ENCODE measurements at regions not wholly inside any gene's neighbourhood (a gene's known extent, or its start where the extent isn't known, plus 50 kb on each side); places are given as distances from the start of the nearest gene placed in this dataset.
A peak's percentile ranks its signal among the peaks of the same experiment; 100 is the strongest.
"Not testable (repeated sequence)": the region's sequence is repeated elsewhere in the genome, so short reads cannot be mapped to it uniquely, and the experiment has no call there.

DNA sequence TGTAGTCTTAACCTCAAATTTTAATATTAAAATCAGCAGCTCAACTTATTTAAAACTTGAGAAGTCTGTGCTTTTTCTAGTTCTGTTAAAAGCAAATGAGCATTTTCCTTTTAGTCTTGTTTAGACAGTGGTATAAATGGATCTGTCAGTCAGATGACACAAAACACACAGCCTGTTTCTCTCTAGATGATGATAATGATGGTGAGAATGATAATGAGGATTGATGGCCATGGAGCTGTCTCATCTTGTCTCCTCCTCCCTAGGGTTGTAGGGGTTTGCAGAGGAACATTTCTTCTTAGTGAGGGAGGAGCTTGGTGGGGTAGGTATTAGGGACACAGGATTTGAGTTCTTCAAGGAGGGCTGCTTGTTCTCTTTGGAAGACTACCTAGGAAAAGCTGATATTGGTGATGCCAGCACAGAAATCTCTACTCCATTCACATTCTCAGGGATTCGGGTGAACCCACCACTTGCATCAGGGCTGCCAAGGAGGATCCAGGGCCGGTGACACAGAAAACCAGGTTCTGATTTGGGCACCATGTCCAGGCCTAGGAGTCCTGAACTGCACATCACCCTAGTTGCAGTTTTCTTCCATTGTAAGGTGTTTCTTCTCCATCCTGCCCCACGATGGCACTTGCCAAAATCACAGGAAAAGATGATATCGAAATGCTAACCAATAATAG is 147.6 kb downstream of the RHOU start:
- Histone ChIP-seq H3K4me1 (no peaks in the 10 kb centered on the region), H3K9ac (no peak overlapping the region), H3K27me3 (no peaks in the 10 kb centered on the region), H3K9me3 (replicated peaks in 1 of 11) (peaks cover 14 to 24% (median 20%) of the 10 kb centered on the region in 11 experiments), H3K36me3 (no peaks in the 10 kb centered on the region), H3K27ac (no peak overlapping the region), H3K4me2 (0 out of 22 replicates have a peak overlapping the region, but pooled peaks of 1 of the 11 experiments have one; percentile 11), H3K4me3 (no peak overlapping the region), H4K20me1 (no peaks in the 10 kb centered on the region)
- no peak for TF ChIP-seq Cebpa-rat (IDR thresholded peaks at IDR 0.05)

GRCh38 chr1:228883535-228883934 is 148.3 kb downstream of the RHOU start:
- Histone ChIP-seq H3K9me3 (replicated peaks in 1 of 11) (peaks cover 14 to 24% (median 20%) of the 10 kb centered on the region in 11 experiments), H4K20me1 (no peaks in the 10 kb centered on the region), H3K9ac (no peak overlapping the region)

DNA sequence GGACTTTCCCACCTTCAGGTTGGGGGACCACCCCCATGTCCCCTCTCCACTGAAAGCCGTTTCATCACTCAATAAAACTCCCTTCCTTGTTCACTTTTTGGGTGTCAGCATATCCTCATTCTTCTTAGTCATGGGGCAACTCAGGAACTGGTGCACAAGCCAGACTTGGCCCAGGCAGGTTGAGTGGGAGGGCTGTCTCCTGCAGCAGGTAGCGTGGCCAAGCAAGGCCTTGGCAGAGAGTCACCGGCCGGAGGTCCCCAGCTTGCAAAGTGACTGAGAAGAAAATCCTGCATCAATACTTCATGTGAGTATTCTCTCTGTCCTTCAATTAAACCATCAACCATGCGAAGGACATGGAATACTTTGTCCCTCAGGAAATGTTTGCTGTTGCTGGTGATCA is 148.9 kb downstream of the RHOU start:
- no peaks in the 10 kb centered on the region for H3K27me3 ChIP-seq
- no peaks in the 10 kb centered on the region for H3K4me1 ChIP-seq
- no peak overlapping the region for H3K27ac ChIP-seq
- H3K36me3 ChIP-seq, result no peaks in the 10 kb centered on the region
- peaks cover 14 to 24% (median 20%) of the 10 kb centered on the region in 11 experiments for H3K9me3 ChIP-seq (replicated peaks in 1 of 11)
- no peak overlapping the region for H3K4me3 ChIP-seq
- H4K20me1 ChIP-seq, result no peaks in the 10 kb centered on the region
- no peak overlapping the region for H3K4me2 ChIP-seq
- H3K9ac ChIP-seq, result no peak overlapping the region
- no peak for TF ChIP-seq Cebpa-rat (IDR thresholded peaks at IDR 0.05)

More at GRCh38 chr1:228883535-228883934, 148.3 kb downstream of the RHOU start:
- H3K4me1 ChIP-seq, result no peaks in the 10 kb centered on the region
- H3K36me3 ChIP-seq, result no peaks in the 10 kb centered on the region
- H3K4me2 ChIP-seq, result no peak overlapping the region
- no peaks in the 10 kb centered on the region for H3K27me3 ChIP-seq
- no peak for TF ChIP-seq Cebpa-rat (IDR thresholded peaks at IDR 0.05)
- H3K27ac ChIP-seq, result no peak overlapping the region
- no peak overlapping the region for H3K4me3 ChIP-seq

GRCh38 chr1:228884615-228885566 is 149.6 kb downstream of the RHOU start:
- H3K36me3 ChIP-seq, result no peaks in the 10 kb centered on the region
- H3K4me2 ChIP-seq, result no peak overlapping the region
- no peak overlapping the region for H3K9ac ChIP-seq
- H3K4me1 ChIP-seq, result no peaks in the 10 kb centered on the region
- H3K27me3 ChIP-seq, result no peaks in the 10 kb centered on the region
- no peak for TF ChIP-seq Cebpa-rat (IDR thresholded peaks at IDR 0.05)
- no peak overlapping the region for H3K27ac ChIP-seq
- H3K4me3 ChIP-seq, result no peak overlapping the region
- no peaks in the 10 kb centered on the region for H4K20me1 ChIP-seq
- H3K9me3 ChIP-seq (replicated peaks in 1 of 11), result peaks cover 14 to 24% (median 20%) of the 10 kb centered on the region in 11 experiments

DNA sequence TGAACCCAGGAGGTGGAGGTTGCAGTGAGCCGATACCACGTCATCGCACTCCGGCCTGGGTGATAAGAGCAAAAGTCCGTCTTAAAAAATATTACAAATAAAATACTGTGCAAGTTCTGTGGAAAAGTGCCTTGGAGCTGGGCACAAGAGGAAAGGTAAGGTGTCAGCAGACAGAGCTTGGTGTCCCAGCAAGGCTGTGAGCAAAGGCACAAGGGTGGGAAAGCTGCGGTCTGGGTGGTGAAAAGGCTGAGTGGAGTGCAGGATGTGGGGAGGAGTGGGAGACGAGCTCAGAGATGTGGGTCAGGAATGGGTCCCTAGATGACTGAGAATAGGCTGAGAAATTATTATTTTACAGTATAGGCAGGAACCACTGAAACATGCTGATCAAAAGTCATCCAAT is 150.6 kb downstream of the RHOU start:
- no peak for TF ChIP-seq Cebpa-rat (IDR thresholded peaks at IDR 0.05)
- Histone ChIP-seq H3K27ac (no peak overlapping the region), H3K27me3 (no peaks in the 10 kb centered on the region), H3K4me2 (no peak overlapping the region), H3K36me3 (no peaks in the 10 kb centered on the region), H4K20me1 (no peaks in the 10 kb centered on the region), H3K9me3 (replicated peaks in 1 of 11) (peaks cover 14 to 24% (median 20%) of the 10 kb centered on the region in 11 experiments), H3K4me3 (no peak overlapping the region), H3K9ac (no peak overlapping the region), H3K4me1 (no peaks in the 10 kb centered on the region)

GRCh38 chr1:228887101-228887500 is 151.8 kb downstream of the RHOU start:
- H3K27me3 ChIP-seq, result no peaks in the 10 kb centered on the region
- H3K4me3 ChIP-seq, result no peak overlapping the region
- TF ChIP-seq Cebpa-rat (IDR thresholded peaks at IDR 0.05), result no peak
- no peaks in the 10 kb centered on the region for H4K20me1 ChIP-seq
- H3K9ac ChIP-seq, result no peak overlapping the region
- no peaks in the 10 kb centered on the region for H3K4me1 ChIP-seq
- H3K4me2 ChIP-seq, result no peak overlapping the region
- H3K9me3 ChIP-seq (replicated peaks in 1 of 11), result peaks cover 14 to 24% (median 20%) of the 10 kb centered on the region in 11 experiments
- H3K36me3 ChIP-seq, result no peaks in the 10 kb centered on the region
- H3K27ac ChIP-seq, result no peak overlapping the region

DNA sequence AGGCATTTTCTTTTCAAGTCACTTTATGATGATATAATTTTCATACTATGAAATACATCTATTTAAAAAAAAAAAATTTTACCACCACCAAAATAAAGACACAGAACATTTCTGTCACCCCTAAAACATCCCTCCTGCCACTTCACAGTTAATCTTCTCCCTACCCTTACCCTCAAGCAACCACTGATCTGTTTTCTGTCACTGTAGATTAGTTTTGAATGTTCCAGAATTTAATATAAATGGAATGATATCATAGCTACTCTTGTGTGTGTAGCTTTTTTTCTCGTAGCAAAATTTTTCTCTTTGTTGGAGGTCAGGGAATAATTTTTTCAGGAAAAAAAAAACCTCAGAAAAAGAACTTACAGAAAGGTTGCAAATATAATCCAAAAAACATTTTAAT is 152.7 kb downstream of the RHOU start:
- no peaks in the 10 kb centered on the region for H3K36me3 ChIP-seq
- no peaks in the 10 kb centered on the region for H3K27me3 ChIP-seq
- H3K4me1 ChIP-seq, result no peaks in the 10 kb centered on the region
- H4K20me1 ChIP-seq, result no peaks in the 10 kb centered on the region
- no peak overlapping the region for H3K4me3 ChIP-seq
- no peak overlapping the region for H3K27ac ChIP-seq
- H3K9me3 ChIP-seq (replicated peaks in 1 of 11), result peaks cover 14 to 21% (median 19%) of the 10 kb centered on the region in 11 experiments
- no peak for TF ChIP-seq Cebpa-rat (IDR thresholded peaks at IDR 0.05)
- H3K4me2 ChIP-seq, result no peak overlapping the region
- no peak overlapping the region for H3K9ac ChIP-seq

DNA sequence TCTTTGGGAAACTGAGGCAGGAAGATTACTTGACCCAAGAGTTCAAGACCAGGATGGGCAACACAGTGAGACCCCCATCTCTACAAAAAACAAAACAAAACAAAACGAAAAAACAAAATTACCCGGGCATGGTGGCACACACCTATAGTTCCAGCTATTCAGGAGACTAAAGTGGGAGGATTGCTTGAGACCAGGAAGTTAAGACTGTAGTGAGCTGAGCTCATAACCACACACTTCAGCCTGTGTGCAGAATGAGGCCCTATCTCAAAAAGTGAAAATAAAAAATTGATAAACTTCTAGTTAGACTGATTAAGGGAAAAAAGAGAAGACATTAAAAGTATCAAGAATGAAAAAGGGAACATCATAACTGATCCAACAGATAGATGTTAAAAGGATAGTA is 154.0 kb downstream of the RHOU start:
- no peak for TF ChIP-seq Cebpa-rat (IDR thresholded peaks at IDR 0.05)
- no peak overlapping the region for H3K9ac ChIP-seq
- no peaks in the 10 kb centered on the region for H3K4me1 ChIP-seq
- H4K20me1 ChIP-seq, result no peaks in the 10 kb centered on the region
- H3K4me2 ChIP-seq, result no peak overlapping the region
- no peaks in the 10 kb centered on the region for H3K27me3 ChIP-seq
- no peak overlapping the region for H3K27ac ChIP-seq
- no peaks in the 10 kb centered on the region for H3K36me3 ChIP-seq
- no peak overlapping the region for H3K4me3 ChIP-seq
- peaks cover 4 to 7% (median 6%) of the 10 kb centered on the region in 11 experiments for H3K9me3 ChIP-seq (replicated peaks in 1 of 11)

DNA sequence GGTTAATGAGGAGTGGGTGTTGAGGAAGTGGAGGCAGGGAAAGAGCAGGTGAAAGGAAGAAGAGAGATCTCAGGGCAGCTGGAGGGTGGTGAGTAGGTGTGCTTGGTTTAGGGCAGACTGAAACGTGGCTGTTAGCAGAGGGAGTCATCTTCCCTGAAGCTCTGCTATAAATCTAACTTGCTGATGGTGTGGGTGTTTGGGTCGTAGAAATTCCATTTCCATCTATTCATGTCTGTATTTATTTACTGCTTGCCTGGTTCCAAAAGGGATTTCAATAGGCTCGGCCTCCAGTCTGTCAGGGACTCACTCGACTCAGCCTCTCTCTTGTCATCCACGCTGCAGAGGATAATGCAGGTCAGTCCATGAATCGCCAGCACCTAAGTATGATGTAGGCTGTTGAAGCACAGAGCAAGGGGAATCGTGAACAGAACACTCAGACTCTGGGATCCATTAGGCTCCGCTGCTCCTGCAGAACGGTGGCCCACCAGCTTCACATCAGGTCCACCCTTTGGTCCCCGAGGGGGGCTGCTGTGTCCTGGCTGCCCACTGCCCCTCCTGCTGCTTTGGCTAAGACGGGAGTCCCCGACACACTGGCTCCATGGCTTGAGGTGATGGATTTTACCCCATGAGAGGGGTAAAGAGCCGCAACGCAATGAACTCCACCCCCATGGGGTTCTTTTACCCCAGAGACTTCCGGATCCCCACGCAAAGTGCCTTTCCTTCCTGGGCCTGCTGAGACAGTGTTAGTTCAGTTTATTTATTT is 156.2 kb downstream of the RHOU start:
- Histone ChIP-seq H3K27me3 (no peaks in the 10 kb centered on the region), H3K4me1 (no peaks in the 10 kb centered on the region), H3K36me3 (no peaks in the 10 kb centered on the region), H3K9ac (no peak overlapping the region), H3K4me3 (no peak overlapping the region), H3K9me3 (replicated peaks in 1 of 11) (no peaks in the 10 kb centered on the region), H3K27ac (no peak overlapping the region), H4K20me1 (no peaks in the 10 kb centered on the region), H3K4me2 (no peak overlapping the region)
- TF ChIP-seq Cebpa-rat (IDR thresholded peaks at IDR 0.05), result no peak

DNA sequence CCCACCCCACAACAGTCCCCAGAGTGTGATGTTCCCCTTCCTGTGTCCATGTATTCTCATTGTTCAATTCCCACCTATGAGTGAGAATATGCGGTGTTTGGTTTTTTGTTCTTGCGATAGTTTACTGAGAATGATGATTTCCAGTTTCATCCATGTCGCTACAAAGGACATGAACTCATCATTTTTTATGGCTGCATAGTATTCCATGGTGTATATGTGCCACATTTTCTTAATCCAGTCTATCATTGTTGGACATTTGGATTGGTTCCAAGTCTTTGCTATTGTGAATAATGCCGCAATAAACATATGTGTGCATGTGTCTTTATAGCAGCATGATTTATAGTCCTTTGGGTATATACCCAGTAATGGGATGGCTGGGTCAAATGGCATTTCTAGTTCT is 156.9 kb downstream of the RHOU start:
- H3K4me3 ChIP-seq; H3K4me1 ChIP-seq; H4K20me1 ChIP-seq; H3K4me2 ChIP-seq; H3K9me3 ChIP-seq (replicated peaks in 1 of 11); H3K27ac ChIP-seq; H3K36me3 ChIP-seq; H3K27me3 ChIP-seq; H3K9ac ChIP-seq: not testable (repeated sequence)
